ENCODE measurements at regions not wholly inside any gene's neighbourhood (a gene's known extent, or its start where the extent isn't known, plus 50 kb on each side); places are given as distances from the start of the nearest gene placed in this dataset.

DNA sequence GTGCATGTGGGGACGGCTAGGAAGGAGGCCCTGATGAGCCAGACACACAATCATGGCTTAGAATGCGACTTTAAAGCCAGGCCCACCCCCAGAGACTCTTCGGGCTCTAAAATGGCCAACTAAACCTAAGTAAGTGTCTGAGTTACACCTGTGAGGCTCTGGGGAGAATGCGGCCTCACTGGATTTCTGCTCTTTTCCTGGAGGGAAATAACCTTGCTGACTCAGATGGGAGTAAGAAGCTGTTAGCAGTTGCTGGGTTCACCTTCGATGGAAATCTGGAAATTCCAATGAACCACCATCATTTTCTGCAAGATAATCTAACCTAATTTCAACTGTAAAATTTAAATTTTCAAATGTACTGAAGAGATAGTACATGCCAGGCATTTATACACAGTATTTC is 97.6 kb upstream of the MAML3 start:
- TF ChIP-seq, protein P1, sequence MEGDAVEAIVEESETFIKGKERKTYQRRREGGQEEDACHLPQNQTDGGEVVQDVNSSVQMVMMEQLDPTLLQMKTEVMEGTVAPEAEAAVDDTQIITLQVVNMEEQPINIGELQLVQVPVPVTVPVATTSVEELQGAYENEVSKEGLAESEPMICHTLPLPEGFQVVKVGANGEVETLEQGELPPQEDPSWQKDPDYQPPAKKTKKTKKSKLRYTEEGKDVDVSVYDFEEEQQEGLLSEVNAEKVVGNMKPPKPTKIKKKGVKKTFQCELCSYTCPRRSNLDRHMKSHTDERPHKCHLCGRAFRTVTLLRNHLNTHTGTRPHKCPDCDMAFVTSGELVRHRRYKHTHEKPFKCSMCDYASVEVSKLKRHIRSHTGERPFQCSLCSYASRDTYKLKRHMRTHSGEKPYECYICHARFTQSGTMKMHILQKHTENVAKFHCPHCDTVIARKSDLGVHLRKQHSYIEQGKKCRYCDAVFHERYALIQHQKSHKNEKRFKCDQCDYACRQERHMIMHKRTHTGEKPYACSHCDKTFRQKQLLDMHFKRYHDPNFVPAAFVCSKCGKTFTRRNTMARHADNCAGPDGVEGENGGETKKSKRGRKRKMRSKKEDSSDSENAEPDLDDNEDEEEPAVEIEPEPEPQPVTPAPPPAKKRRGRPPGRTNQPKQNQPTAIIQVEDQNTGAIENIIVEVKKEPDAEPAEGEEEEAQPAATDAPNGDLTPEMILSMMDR (IDR thresholded peaks at IDR 0.05) = no peak
- Histone ChIP-seq H3K36me3 (ENCODE audit: control insufficient read depth, insufficient read depth, low read length) (no peaks in the 10 kb centered on the region), H3K4me3 (ENCODE audit: low read depth, low read length) (no peak overlapping the region), H3K9me3 (ENCODE audit: control insufficient read depth, low read length) (no peaks in the 10 kb centered on the region), H3K9ac (no peak overlapping the region), H3K79me2 (no peaks in the 10 kb centered on the region), H3K4me1 (peaks cover 3% of the 10 kb centered on the region), H2AFZ (no peak overlapping the region), H3K27me3 (ENCODE audit: control insufficient read depth, insufficient read depth, low read length) (no peaks in the 10 kb centered on the region), H3K27ac (no peak overlapping the region), H3K4me2 (ENCODE audit: low read length) (no peak overlapping the region)

DNA sequence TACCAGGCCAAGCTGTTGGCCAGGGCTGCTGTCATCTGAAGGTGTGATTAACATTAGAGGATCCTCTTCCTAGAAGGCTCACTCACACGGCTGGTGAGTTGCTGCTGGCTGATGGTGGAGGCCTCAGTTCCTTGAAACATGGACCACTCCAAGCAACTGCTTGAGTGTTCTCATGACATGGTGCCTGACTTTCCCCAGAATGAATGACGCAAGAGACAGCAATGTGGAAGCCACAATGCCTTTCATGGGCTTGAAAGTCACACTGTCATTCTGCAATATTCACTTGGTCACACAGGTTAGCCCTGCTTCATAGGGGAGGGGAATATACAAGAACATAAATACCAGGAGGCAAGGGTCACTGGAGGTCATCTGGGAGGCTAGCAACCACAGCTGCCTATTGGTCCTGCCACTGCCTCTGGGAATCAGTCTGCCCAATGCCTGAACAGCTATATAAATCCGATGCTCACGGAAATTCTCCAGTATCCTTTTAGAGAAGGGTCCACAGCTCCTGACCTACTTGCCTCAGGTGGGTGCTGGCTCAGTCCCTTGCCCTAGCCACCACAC is 97.1 kb upstream of the MAML3 start:
- Histone ChIP-seq H3K9me3 (ENCODE audit: control insufficient read depth, low read length) (no peaks in the 10 kb centered on the region), H3K36me3 (ENCODE audit: control insufficient read depth, insufficient read depth, low read length) (no peaks in the 10 kb centered on the region), H3K79me2 (no peaks in the 10 kb centered on the region), H2AFZ (no peak overlapping the region), H3K9ac (no peak overlapping the region), H3K27me3 (ENCODE audit: control insufficient read depth, insufficient read depth, low read length) (no peaks in the 10 kb centered on the region), H3K4me3 (ENCODE audit: low read depth, low read length) (no peak overlapping the region), H3K4me1 (no peaks in the 10 kb centered on the region), H3K27ac (no peak overlapping the region), H3K4me2 (ENCODE audit: low read length) (no peak overlapping the region)
- TF ChIP-seq, protein P1 (IDR thresholded peaks at IDR 0.05) = no peak

DNA sequence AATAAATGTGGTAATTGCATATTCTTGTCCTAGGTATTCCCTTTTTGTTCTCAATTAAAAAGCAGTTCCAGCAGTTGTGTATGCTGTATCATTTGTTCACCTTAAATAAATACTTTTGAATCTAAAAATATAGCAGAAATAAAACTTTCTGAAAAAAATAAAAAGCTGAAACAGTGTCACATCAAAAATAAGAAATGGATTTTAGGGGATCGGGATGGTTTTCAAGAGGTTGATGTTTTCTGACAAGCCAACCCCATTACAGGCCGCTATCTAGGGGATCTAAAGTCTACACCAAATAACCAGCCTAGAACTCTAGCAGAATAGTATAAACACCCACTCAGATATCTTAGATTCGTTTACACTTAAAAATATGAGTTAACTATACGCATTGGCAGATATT is 95.4 kb upstream of the MAML3 start:
- no peaks in the 10 kb centered on the region for H3K36me3 ChIP-seq (ENCODE audit: control insufficient read depth, insufficient read depth, low read length)
- H3K9me3 ChIP-seq (ENCODE audit: control insufficient read depth, low read length) = no peaks in the 10 kb centered on the region
- H3K27ac ChIP-seq = no peak overlapping the region
- TF ChIP-seq, protein P1 (IDR thresholded peaks at IDR 0.05) = no peak
- no peak overlapping the region for H2AFZ ChIP-seq
- H3K4me2 ChIP-seq (ENCODE audit: low read length) = no peak overlapping the region
- no peak overlapping the region for H3K4me3 ChIP-seq (ENCODE audit: low read depth, low read length)
- no peaks in the 10 kb centered on the region for H3K27me3 ChIP-seq (ENCODE audit: control insufficient read depth, insufficient read depth, low read length)
- H3K4me1 ChIP-seq = no peaks in the 10 kb centered on the region
- no peak overlapping the region for H3K9ac ChIP-seq
- H3K79me2 ChIP-seq = no peaks in the 10 kb centered on the region

DNA sequence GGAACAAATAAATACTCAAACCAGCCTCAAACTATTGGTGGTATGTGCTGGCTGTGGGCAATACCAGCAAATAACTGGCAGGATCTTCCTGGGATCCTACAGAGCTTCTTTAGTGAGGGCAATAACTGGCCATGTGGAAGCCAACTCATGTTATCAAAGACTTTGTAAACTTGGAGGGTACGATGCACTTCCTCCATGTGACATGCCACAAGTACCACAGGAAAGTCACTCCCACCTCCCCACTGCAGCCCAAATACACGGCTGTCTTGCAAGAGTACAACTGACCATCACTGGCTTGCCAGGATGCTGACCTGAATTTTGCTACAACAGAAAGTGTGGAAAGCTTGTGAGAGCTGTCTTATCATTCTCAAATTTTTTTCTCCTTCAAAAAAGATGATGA is 93.3 kb upstream of the MAML3 start:
- Histone ChIP-seq H2AFZ (no peak overlapping the region), H3K9ac (no peak overlapping the region), H3K4me1 (no peaks in the 10 kb centered on the region), H3K79me2 (no peaks in the 10 kb centered on the region), H3K9me3 (ENCODE audit: control insufficient read depth, low read length) (no peaks in the 10 kb centered on the region), H3K27me3 (ENCODE audit: control insufficient read depth, insufficient read depth, low read length) (no peaks in the 10 kb centered on the region), H3K36me3 (ENCODE audit: control insufficient read depth, insufficient read depth, low read length) (no peaks in the 10 kb centered on the region), H3K4me3 (ENCODE audit: low read depth, low read length) (no peak overlapping the region), H3K27ac (no peak overlapping the region), H3K4me2 (ENCODE audit: low read length) (no peak overlapping the region)
- TF ChIP-seq, protein P1 (IDR thresholded peaks at IDR 0.05) = no peak

DNA sequence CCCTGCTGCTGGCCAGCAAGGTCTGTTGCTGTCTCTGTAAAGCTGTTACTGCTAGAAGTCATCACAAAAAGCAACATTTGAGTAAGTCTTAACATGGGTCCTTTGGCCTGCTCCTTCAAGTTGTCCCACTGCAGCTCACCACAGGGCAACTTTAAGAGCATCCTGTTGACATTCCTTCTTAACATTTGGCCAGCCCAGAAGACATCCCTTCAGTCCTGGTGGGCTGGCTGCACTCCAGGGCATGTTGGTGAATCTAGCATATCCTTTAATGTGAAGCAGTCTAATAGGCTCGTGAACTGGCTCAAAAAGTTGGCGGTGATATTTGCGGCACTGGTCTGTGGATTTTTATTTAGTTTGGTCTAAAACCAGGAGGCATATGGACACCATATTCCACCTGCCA is 92.2 kb upstream of the MAML3 start:
- no peak overlapping the region for H2AFZ ChIP-seq
- TF ChIP-seq, protein P1 (IDR thresholded peaks at IDR 0.05) = no peak
- H3K4me2 ChIP-seq (ENCODE audit: low read length) = no peak overlapping the region
- H3K79me2 ChIP-seq = no peaks in the 10 kb centered on the region
- no peak overlapping the region for H3K27ac ChIP-seq
- H3K36me3 ChIP-seq (ENCODE audit: control insufficient read depth, insufficient read depth, low read length) = no peaks in the 10 kb centered on the region
- no peaks in the 10 kb centered on the region for H3K27me3 ChIP-seq (ENCODE audit: control insufficient read depth, insufficient read depth, low read length)
- no peak overlapping the region for H3K4me3 ChIP-seq (ENCODE audit: low read depth, low read length)
- no peak overlapping the region for H3K9ac ChIP-seq
- no peaks in the 10 kb centered on the region for H3K4me1 ChIP-seq
- no peaks in the 10 kb centered on the region for H3K9me3 ChIP-seq (ENCODE audit: control insufficient read depth, low read length)

All from parathyroid adenoma (tissue), 2 donors.